ENCODE measurements at regions not wholly inside any gene's neighbourhood (a gene's known extent, or its start where the extent isn't known, plus 50 kb on each side); places are given as distances from the start of the nearest gene placed in this dataset.

DNA sequence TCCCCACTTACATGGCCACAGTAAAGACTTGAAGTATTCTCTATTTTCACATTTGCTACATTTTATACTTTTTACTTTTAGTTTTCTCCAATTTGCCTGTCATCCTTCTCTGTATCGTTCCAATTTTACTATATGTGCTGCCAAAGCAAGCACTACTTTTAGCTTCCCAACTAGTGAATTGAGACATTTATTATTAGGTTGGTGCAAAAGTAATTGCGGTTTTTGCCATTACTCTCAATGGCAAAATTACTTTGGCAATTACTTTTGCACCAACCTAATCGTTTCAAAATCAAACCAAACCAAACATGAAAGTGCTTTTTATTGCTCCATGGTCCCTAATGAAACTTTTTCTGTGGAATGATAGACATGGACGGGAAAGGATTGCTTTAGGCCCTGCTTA is 56.6 kb upstream of the ATF3 start:
- ChIA-PET RAD21 (ENCODE audit: unreplicated experiment) (no interaction called here), POLR2A (no interaction called here), SMC1A (ENCODE audit: uncharacterized antibody, unreplicated experiment) (interaction anchor here (1.2 kb wide), 1 partner anchor 75 kb away, joined by 4 read pairs; no protein-coding TSS in a partner anchor), CTCF (no interaction called here)
- Histone ChIP-seq H3K4me2 (ENCODE audit: control insufficient read depth, insufficient read depth) (no peak overlapping the region), H2AFZ (ENCODE audit: control insufficient read depth, low read depth, low read length) (no peak overlapping the region), H3K9ac (ENCODE audit: control insufficient read depth, insufficient read depth, low read length) (no peak overlapping the region), H4K20me1 (ENCODE audit: control insufficient read depth, insufficient read depth) (no peaks in the 10 kb centered on the region), H3K79me2 (ENCODE audit: control insufficient read depth, insufficient read depth, low read length) (no peaks in the 10 kb centered on the region), H3K4me1 (ENCODE audit: control insufficient read depth, insufficient read depth, low read length) (no peaks in the 10 kb centered on the region), H3K9me3 (replicated peaks; ENCODE audit: control insufficient read depth, insufficient read depth, low read length) (no peaks in the 10 kb centered on the region; the same call in 2 of the 3 replicates), H3K36me3 (ENCODE audit: control insufficient read depth in 2 of 2, insufficient read depth in 2 of 2, low read length in 1 of 2) (no peaks in the 10 kb centered on the region), H3K27ac (ENCODE audit: control insufficient read depth, insufficient read depth) (no peak overlapping the region), H3K4me3 (no peak overlapping the region), H3K27me3 (replicated peaks in 1 of 2; ENCODE audit: control insufficient read depth in 2 of 2, insufficient read depth in 2 of 2, low read length in 1 of 2) (no peaks in the 10 kb centered on the region)
- DNase-seq (ENCODE audit: low read depth, low spot score): no peak
- in situ Hi-C loops (cut with MboI): no loop called here
- FAIRE-seq: no peak
- ATAC-seq: no peak
- no TSS peak for BruUV-seq (replicated peaks)
- WGBS (ENCODE audit: insufficient coverage, insufficient replicate concordance, low lambda C conversion rate, missing lambda C conversion rate): 19% methylated on average over 4 of the region's 4 CpGs
- intact Hi-C loops (cut with micrococcal nuclease; ENCODE audit: unreplicated experiment): no loop called here
- TF ChIP-seq IRF4 (IDR thresholded peaks at IDR 0.05; ENCODE audit: low read depth, low read length): no peak
- TF ChIP-seq MYC (IDR thresholded peaks at IDR 0.05; ENCODE audit: insufficient read depth, insufficient read length, insufficient replicate concordance, low read length, severe bottlenecking): no peak
- TF ChIP-seq TARDBP (IDR thresholded peaks at IDR 0.05; ENCODE audit: borderline replicate concordance): no peak
- TF ChIP-seq, protein P1, sequence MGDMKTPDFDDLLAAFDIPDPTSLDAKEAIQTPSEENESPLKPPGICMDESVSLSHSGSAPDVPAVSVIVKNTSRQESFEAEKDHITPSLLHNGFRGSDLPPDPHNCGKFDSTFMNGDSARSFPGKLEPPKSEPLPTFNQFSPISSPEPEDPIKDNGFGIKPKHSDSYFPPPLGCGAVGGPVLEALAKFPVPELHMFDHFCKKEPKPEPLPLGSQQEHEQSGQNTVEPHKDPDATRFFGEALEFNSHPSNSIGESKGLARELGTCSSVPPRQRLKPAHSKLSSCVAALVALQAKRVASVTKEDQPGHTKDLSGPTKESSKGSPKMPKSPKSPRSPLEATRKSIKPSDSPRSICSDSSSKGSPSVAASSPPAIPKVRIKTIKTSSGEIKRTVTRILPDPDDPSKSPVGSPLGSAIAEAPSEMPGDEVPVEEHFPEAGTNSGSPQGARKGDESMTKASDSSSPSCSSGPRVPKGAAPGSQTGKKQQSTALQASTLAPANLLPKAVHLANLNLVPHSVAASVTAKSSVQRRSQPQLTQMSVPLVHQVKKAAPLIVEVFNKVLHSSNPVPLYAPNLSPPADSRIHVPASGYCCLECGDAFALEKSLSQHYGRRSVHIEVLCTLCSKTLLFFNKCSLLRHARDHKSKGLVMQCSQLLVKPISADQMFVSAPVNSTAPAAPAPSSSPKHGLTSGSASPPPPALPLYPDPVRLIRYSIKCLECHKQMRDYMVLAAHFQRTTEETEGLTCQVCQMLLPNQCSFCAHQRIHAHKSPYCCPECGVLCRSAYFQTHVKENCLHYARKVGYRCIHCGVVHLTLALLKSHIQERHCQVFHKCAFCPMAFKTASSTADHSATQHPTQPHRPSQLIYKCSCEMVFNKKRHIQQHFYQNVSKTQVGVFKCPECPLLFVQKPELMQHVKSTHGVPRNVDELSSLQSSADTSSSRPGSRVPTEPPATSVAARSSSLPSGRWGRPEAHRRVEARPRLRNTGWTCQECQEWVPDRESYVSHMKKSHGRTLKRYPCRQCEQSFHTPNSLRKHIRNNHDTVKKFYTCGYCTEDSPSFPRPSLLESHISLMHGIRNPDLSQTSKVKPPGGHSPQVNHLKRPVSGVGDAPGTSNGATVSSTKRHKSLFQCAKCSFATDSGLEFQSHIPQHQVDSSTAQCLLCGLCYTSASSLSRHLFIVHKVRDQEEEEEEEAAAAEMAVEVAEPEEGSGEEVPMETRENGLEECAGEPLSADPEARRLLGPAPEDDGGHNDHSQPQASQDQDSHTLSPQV (IDR thresholded peaks at IDR 0.05): no peak
- TF ChIP-seq RAD51 (IDR thresholded peaks at IDR 0.05): no peak
- TF ChIP-seq POLR2A (IDR thresholded peaks at IDR 0.05; ENCODE audit: low read depth, low read length): no peak
- TF ChIP-seq BACH1 (IDR thresholded peaks at IDR 0.05; ENCODE audit: borderline replicate concordance): no peak
- TF ChIP-seq NFYB (IDR thresholded peaks at IDR 0.05; ENCODE audit: insufficient read depth, low read depth, low read length): no peak
- TF ChIP-seq, protein P2, sequence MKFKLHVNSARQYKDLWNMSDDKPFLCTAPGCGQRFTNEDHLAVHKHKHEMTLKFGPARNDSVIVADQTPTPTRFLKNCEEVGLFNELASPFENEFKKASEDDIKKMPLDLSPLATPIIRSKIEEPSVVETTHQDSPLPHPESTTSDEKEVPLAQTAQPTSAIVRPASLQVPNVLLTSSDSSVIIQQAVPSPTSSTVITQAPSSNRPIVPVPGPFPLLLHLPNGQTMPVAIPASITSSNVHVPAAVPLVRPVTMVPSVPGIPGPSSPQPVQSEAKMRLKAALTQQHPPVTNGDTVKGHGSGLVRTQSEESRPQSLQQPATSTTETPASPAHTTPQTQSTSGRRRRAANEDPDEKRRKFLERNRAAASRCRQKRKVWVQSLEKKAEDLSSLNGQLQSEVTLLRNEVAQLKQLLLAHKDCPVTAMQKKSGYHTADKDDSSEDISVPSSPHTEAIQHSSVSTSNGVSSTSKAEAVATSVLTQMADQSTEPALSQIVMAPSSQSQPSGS (IDR thresholded peaks at IDR 0.05; ENCODE audit: low read length): no peak
- TF ChIP-seq MEF2A (IDR thresholded peaks at IDR 0.05; ENCODE audit: insufficient read depth, low read depth, low read length): no peak
- TF ChIP-seq DPF2 (IDR thresholded peaks at IDR 0.05): no peak
- no peak for TF ChIP-seq HDAC6 (IDR thresholded peaks at IDR 0.05; ENCODE audit: unreplicated experiment)
- TF ChIP-seq, protein P3, sequence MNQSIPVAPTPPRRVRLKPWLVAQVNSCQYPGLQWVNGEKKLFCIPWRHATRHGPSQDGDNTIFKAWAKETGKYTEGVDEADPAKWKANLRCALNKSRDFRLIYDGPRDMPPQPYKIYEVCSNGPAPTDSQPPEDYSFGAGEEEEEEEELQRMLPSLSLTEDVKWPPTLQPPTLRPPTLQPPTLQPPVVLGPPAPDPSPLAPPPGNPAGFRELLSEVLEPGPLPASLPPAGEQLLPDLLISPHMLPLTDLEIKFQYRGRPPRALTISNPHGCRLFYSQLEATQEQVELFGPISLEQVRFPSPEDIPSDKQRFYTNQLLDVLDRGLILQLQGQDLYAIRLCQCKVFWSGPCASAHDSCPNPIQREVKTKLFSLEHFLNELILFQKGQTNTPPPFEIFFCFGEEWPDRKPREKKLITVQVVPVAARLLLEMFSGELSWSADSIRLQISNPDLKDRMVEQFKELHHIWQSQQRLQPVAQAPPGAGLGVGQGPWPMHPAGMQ (IDR thresholded peaks at IDR 0.05; ENCODE audit: borderline replicate concordance): no peak
- no peak for TF ChIP-seq CBFB (IDR thresholded peaks at IDR 0.05; ENCODE audit: low read depth)
